ENCODE measurements at regions not wholly inside any gene's neighbourhood (a gene's known extent, or its start where the extent isn't known, plus 50 kb on each side); places are given as distances from the start of the nearest gene placed in this dataset.

DNA sequence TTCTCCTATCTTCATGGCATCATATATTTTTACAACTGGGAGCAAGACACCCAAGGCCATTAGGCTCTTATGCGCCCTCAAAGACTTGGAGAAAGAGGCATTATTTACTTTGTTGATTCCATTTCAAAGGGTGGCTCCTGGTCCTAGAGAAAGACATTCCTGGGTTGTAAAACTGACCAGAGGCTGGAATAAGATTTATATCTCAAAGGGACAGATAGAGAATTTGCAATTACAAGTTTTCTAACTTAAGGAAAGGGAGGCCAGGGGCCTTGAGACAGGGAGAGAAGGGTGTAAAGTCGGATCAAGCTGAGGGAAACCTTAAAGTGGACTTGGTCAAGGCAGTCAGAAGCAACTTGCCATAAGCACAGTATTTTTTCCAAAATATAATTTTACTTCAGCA is 1086.0 kb downstream of the SORCS3 start:
- H3K27me3 Mint-ChIP-seq, result peaks cover 0 to 7% (median 0%) of the 10 kb centered on the region in 5 donors
- no peak overlapping the region for H3K4me3 Mint-ChIP-seq
- no peaks in the 10 kb centered on the region for H3K36me3 ChIP-seq (ENCODE audit: control insufficient read depth in 2 of 3, insufficient read depth in 3 of 3, low read length in 3 of 3)
- H3K4me1 Mint-ChIP-seq, result no peaks in the 10 kb centered on the region
- no peaks in the 10 kb centered on the region for H3K9me3 ChIP-seq (ENCODE audit: control insufficient read depth in 2 of 3, low read length in 3 of 3)
- H3K27ac ChIP-seq (ENCODE audit: low read depth, low read length), result no peak overlapping the region
- CTCF ChIA-PET, result no interaction called here
- DNase-seq (no peak), ATAC-seq (no peak)
- intact Hi-C loops (cut with micrococcal nuclease), result no loop called here
- H3K27me3 ChIP-seq (ENCODE audit: control insufficient read depth in 2 of 2, insufficient read depth in 2 of 2, low read length in 2 of 2), result no peaks in the 10 kb centered on the region
- H3K4me3 ChIP-seq (ENCODE audit: low read length), result no peak overlapping the region
- H3K4me1 ChIP-seq (ENCODE audit: control insufficient read depth in 2 of 2, insufficient read depth in 2 of 2, low read length in 2 of 2), result no peaks in the 10 kb centered on the region
- POLR2A ChIA-PET, result no interaction called here
- no peaks in the 10 kb centered on the region for H3K36me3 Mint-ChIP-seq
- H3K27ac Mint-ChIP-seq, result no peak overlapping the region
- H3K9me3 Mint-ChIP-seq, result peaks cover 0 to 10% (median 2%) of the 10 kb centered on the region in 11 donors

- Mint-ChIP-seq H3K4me1 (no peaks in the 10 kb centered on the region), H3K27ac (no peak overlapping the region), H3K36me3 (no peaks in the 10 kb centered on the region), H3K4me3 (no peak overlapping the region), H3K9me3 (peaks cover 0 to 10% (median 2%) of the 10 kb centered on the region in 11 donors), H3K27me3 (peaks cover 0 to 7% (median 0%) of the 10 kb centered on the region in 5 donors)
- ChIA-PET POLR2A (no interaction called here), CTCF (no interaction called here)
- H3K4me3 ChIP-seq (ENCODE audit: low read length), result no peak overlapping the region
- no peaks in the 10 kb centered on the region for H3K4me1 ChIP-seq (ENCODE audit: control insufficient read depth in 2 of 2, insufficient read depth in 2 of 2, low read length in 2 of 2)
- H3K9me3 ChIP-seq (ENCODE audit: control insufficient read depth in 2 of 3, low read length in 3 of 3), result no peaks in the 10 kb centered on the region
- H3K36me3 ChIP-seq (ENCODE audit: control insufficient read depth in 2 of 3, insufficient read depth in 3 of 3, low read length in 3 of 3), result no peaks in the 10 kb centered on the region
- ATAC-seq (no peak), DNase-seq (no peak)
- intact Hi-C loops (cut with micrococcal nuclease), result no loop called here
- H3K27me3 ChIP-seq (ENCODE audit: control insufficient read depth in 2 of 2, insufficient read depth in 2 of 2, low read length in 2 of 2), result no peaks in the 10 kb centered on the region
- no peak overlapping the region for H3K27ac ChIP-seq (ENCODE audit: low read depth, low read length)
These were observed 1085.1 kb downstream of the SORCS3 start for GRCh38 chr10:105726149-105726548.

DNA sequence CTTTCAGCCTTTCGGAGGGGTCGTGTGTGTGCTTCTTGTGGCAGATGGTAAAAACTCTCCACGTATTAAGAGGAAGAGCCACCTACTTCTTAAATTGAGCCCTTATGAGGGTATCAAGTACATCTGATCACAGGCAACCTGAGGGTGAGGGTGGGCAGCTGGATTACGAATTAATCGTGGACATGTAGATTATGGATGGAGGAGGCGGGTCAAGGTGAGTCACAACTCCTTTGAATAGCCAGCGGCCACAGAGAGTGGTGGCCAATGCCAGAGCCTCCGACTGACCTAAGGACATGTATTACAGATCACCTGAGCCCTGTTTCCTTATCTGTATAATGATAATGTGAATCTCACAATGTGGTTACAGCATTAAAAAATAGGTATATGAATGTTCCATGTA is 1083.9 kb downstream of the SORCS3 start:
- Histone ChIP-seq H3K27me3 (ENCODE audit: control insufficient read depth in 2 of 2, insufficient read depth in 2 of 2, low read length in 2 of 2) (no peaks in the 10 kb centered on the region), H3K4me3 (ENCODE audit: low read length) (no peak overlapping the region), H3K9me3 (ENCODE audit: control insufficient read depth in 2 of 3, low read length in 3 of 3) (no peaks in the 10 kb centered on the region), H3K4me1 (ENCODE audit: control insufficient read depth in 2 of 2, insufficient read depth in 2 of 2, low read length in 2 of 2) (no peaks in the 10 kb centered on the region), H3K36me3 (ENCODE audit: control insufficient read depth in 2 of 3, insufficient read depth in 3 of 3, low read length in 3 of 3) (no peaks in the 10 kb centered on the region), H3K27ac (ENCODE audit: low read depth, low read length) (no peak overlapping the region)
- intact Hi-C loops (cut with micrococcal nuclease), result no loop called here
- ATAC-seq (no peak), DNase-seq (no peak)
- H3K4me1 Mint-ChIP-seq, result no peaks in the 10 kb centered on the region
- no peak overlapping the region for H3K4me3 Mint-ChIP-seq
- CTCF ChIA-PET, result no interaction called here
- peaks cover 0 to 10% (median 2%) of the 10 kb centered on the region in 11 donors for H3K9me3 Mint-ChIP-seq
- POLR2A ChIA-PET, result no interaction called here
- no peaks in the 10 kb centered on the region for H3K36me3 Mint-ChIP-seq
- H3K27me3 Mint-ChIP-seq, result peaks cover 0 to 7% (median 0%) of the 10 kb centered on the region in 5 donors
- H3K27ac Mint-ChIP-seq, result no peak overlapping the region

GRCh38 chr10:105718207-105718995 is 1077.3 kb downstream of the SORCS3 start:
- CTCF ChIA-PET, result interaction anchor here (1.0 kb wide), 1 partner anchor 27 kb away, joined by 3 read pairs; no protein-coding TSS in a partner anchor
- Histone ChIP-seq H3K4me3 (ENCODE audit: low read length) (no peak overlapping the region), H3K9me3 (ENCODE audit: control insufficient read depth in 2 of 3, low read length in 3 of 3) (no peaks in the 10 kb centered on the region), H3K27me3 (ENCODE audit: control insufficient read depth in 2 of 2, insufficient read depth in 2 of 2, low read length in 2 of 2) (no peaks in the 10 kb centered on the region), H3K27ac (ENCODE audit: low read depth, low read length) (no peak overlapping the region), H3K4me1 (ENCODE audit: control insufficient read depth in 2 of 2, insufficient read depth in 2 of 2, low read length in 2 of 2) (no peaks in the 10 kb centered on the region), H3K36me3 (ENCODE audit: control insufficient read depth in 2 of 3, insufficient read depth in 3 of 3, low read length in 3 of 3) (no peaks in the 10 kb centered on the region)
- POLR2A ChIA-PET, result no interaction called here
- Mint-ChIP-seq H3K9me3 (peaks cover 4 to 15% (median 7%) of the 10 kb centered on the region in 11 donors), H3K27me3 (peaks cover 0 to 5% (median 0%) of the 10 kb centered on the region in 5 donors), H3K27ac (no peak overlapping the region), H3K4me1 (no peaks in the 10 kb centered on the region), H3K36me3 (peaks cover 0 to 4% (median 0%) of the 10 kb centered on the region in 5 donors), H3K4me3 (no peak overlapping the region)
- ATAC-seq (no peak), DNase-seq (no peak)
- intact Hi-C loops (cut with micrococcal nuclease), result no loop called here

GRCh38 chr10:105714728-105715127 is 1073.6 kb downstream of the SORCS3 start:
- Histone ChIP-seq H3K9me3 (ENCODE audit: control insufficient read depth in 2 of 3, low read length in 3 of 3) (no peaks in the 10 kb centered on the region), H3K4me3 (ENCODE audit: low read length) (no peak overlapping the region), H3K27me3 (ENCODE audit: control insufficient read depth in 2 of 2, insufficient read depth in 2 of 2, low read length in 2 of 2) (no peaks in the 10 kb centered on the region), H3K4me1 (ENCODE audit: control insufficient read depth in 2 of 2, insufficient read depth in 2 of 2, low read length in 2 of 2) (no peaks in the 10 kb centered on the region), H3K27ac (ENCODE audit: low read depth, low read length) (no peak overlapping the region), H3K36me3 (ENCODE audit: control insufficient read depth in 2 of 3, insufficient read depth in 3 of 3, low read length in 3 of 3) (no peaks in the 10 kb centered on the region)
- ChIA-PET POLR2A (no interaction called here), CTCF (no interaction called here)
- H3K4me3 Mint-ChIP-seq, result no peak overlapping the region
- peaks cover 0 to 5% (median 4%) of the 10 kb centered on the region in 5 donors for H3K27me3 Mint-ChIP-seq
- H3K9me3 Mint-ChIP-seq, result peaks cover 4 to 22% (median 9%) of the 10 kb centered on the region in 11 donors
- DNase-seq (no peak), ATAC-seq (no peak)
- H3K27ac Mint-ChIP-seq, result no peak overlapping the region
- H3K4me1 Mint-ChIP-seq, result no peaks in the 10 kb centered on the region
- intact Hi-C loops (cut with micrococcal nuclease), result no loop called here
- peaks cover 0 to 4% (median 0%) of the 10 kb centered on the region in 5 donors for H3K36me3 Mint-ChIP-seq

DNA sequence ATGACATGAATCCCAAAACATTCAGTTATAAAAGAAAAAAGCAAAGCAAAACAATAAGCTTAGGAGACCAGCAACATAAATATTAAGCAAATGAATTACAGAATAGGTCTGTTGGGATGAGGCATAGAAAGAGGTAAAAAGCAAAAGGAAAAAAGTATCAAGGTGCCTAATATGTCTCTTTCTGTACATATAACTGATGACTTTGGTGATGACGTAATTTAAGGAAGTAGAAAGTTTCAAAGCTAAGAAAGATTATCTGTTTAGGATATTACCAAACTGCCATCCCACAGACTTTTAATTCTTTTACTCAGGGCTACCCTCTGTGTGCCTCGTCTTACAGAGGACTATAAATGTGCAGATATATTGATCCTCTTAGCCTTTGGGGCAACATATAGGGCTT is 1066.5 kb downstream of the SORCS3 start:
- no peaks in the 10 kb centered on the region for H3K36me3 ChIP-seq (ENCODE audit: control insufficient read depth in 2 of 3, insufficient read depth in 3 of 3, low read length in 3 of 3)
- POLR2A ChIA-PET, result no interaction called here
- no peaks in the 10 kb centered on the region for H3K4me1 Mint-ChIP-seq
- ATAC-seq (no peak), DNase-seq (no peak)
- H3K9me3 Mint-ChIP-seq, result peaks cover 0 to 11% (median 4%) of the 10 kb centered on the region in 11 donors
- CTCF ChIA-PET, result no interaction called here
- H3K27me3 Mint-ChIP-seq, result peaks cover 0 to 5% (median 0%) of the 10 kb centered on the region in 5 donors
- no peaks in the 10 kb centered on the region for H3K27me3 ChIP-seq (ENCODE audit: control insufficient read depth in 2 of 2, insufficient read depth in 2 of 2, low read length in 2 of 2)
- no peaks in the 10 kb centered on the region for H3K4me1 ChIP-seq (ENCODE audit: control insufficient read depth in 2 of 2, insufficient read depth in 2 of 2, low read length in 2 of 2)
- no peaks in the 10 kb centered on the region for H3K36me3 Mint-ChIP-seq
- H3K9me3 ChIP-seq (ENCODE audit: control insufficient read depth in 2 of 3, low read length in 3 of 3), result no peaks in the 10 kb centered on the region
- intact Hi-C loops (cut with micrococcal nuclease), result no loop called here
- no peak overlapping the region for H3K4me3 Mint-ChIP-seq
- H3K27ac ChIP-seq (ENCODE audit: low read depth, low read length), result no peak overlapping the region
- no peak overlapping the region for H3K4me3 ChIP-seq (ENCODE audit: low read length)
- no peak overlapping the region for H3K27ac Mint-ChIP-seq

Measured in naive thymus-derived CD4-positive, alpha-beta T cell (primary cell).